Mesothelial cell of epicardium (in vitro differentiated cells): ENCODE measurements at regions not wholly inside any gene's neighbourhood (a gene's known extent, or its start where the extent isn't known, plus 50 kb on each side); places are given as distances from the start of the nearest gene placed in this dataset.

Experiments
- DNase-seq, 2 experiments: peaks; one replicate each; pipeline ENCODE4 v3.0.0; 2021; ENCODE audit warnings: low spot score in 2 of 2; ENCODE audit not compliant: unreplicated experiment in 2 of 2
- H3K27ac Mint-ChIP-seq: 2 replicates; pipeline ENCODE4 v1.8.0; 2021; ENCODE audit warnings: mixed read lengths
- H3K27me3 Mint-ChIP-seq: 2 replicates; pipeline ENCODE4 v1.8.0; 2021; ENCODE audit warnings: low read depth, mixed read lengths
- H3K36me3 Mint-ChIP-seq: 2 replicates; pipeline ENCODE4 v1.8.0; 2021; ENCODE audit warnings: mixed read lengths
- H3K4me1 Mint-ChIP-seq: 2 replicates; pipeline ENCODE4 v1.8.0; 2021; ENCODE audit warnings: mixed read lengths
- H3K4me3 Mint-ChIP-seq: 2 replicates; pipeline ENCODE4 v1.8.0; 2021; ENCODE audit warnings: mild to moderate bottlenecking, moderate library complexity, mixed read lengths
- H3K9me3 Mint-ChIP-seq: 2 replicates; pipeline ENCODE4 v1.8.0; 2021; ENCODE audit warnings: mixed read lengths
- CTCF ChIP-seq: fragments of 200-600 bp; sonication (generic); IDR thresholded peaks from one replicate; pipeline ENCODE4 v1.5.0; 2021; ENCODE audit warnings: antibody characterized with exemption; ENCODE audit not compliant: unreplicated experiment

GRCh38 chr2:52336951-52337350 lies 1305.0 kb upstream of the NRXN1 start:
- TF ChIP-seq CTCF, result no peak
- Mint-ChIP-seq H3K4me1 (peaks cover 12% of the 10 kb centered on the region), H3K27ac (no peak overlapping the region)

GRCh38 chr2:52335727-52336126 lies 1303.8 kb upstream of the NRXN1 start:
- Mint-ChIP-seq H3K4me3 (no peak overlapping the region), H3K9me3 (no peaks in the 10 kb centered on the region), H3K4me1 (peaks cover 12% of the 10 kb centered on the region), H3K36me3 (no peaks in the 10 kb centered on the region), H3K27ac (no peak overlapping the region), H3K27me3 (no peaks in the 10 kb centered on the region)
- no peak for DNase-seq
- TF ChIP-seq CTCF, result no peak

More at GRCh38 chr2:52336951-52337350, 1305.0 kb upstream of the NRXN1 start:
- Mint-ChIP-seq H3K4me3 (no peak overlapping the region), H3K9me3 (no peaks in the 10 kb centered on the region), H3K36me3 (no peaks in the 10 kb centered on the region), H3K27me3 (no peaks in the 10 kb centered on the region)
- DNase-seq, result no peak

DNA sequence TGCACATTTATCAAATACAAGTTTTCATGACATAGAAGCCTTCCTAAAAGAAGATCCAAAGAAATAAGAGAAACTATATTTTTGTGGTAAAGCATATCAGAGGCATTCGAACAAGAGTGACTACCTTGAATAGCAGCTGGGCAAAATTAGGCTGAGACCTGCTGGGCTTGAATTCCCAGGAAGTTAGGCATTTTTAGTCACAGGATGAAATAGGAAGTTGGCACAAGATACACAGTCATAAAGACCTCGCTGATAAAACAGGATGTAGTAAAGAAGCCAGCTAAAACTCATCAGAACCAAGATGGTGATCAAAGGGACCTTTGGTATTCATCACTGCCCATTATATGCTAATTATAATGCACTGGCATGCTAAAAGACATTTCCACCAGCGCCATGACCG lies 1302.3 kb upstream of the NRXN1 start:
- DNase-seq, result no peak
- Mint-ChIP-seq H3K27ac (no peak overlapping the region), H3K36me3 (no peaks in the 10 kb centered on the region), H3K9me3 (peaks cover 10% of the 10 kb centered on the region), H3K4me1 (peaks cover 8% of the 10 kb centered on the region), H3K27me3 (no peaks in the 10 kb centered on the region), H3K4me3 (no peak overlapping the region)
- TF ChIP-seq CTCF, result no peak

DNA sequence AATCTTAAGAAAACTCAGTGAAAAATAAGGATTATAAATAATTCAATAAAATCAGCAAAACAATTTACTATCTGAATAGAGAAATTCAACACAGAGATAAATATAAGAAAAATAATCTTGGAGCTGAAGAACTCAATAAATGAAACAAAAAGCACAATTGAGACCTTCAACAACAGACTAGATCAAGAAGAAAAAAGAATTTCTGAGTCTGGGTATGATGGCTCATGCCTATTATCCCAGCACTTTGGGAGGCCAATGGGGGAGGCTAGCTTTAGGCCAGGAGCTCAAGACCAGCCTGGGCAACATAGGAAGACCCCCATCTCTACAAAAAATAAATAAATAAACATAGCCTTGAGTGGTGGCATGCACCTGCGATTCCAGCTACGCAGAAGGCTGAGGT lies 1295.7 kb upstream of the NRXN1 start:
- peaks cover 22% of the 10 kb centered on the region for H3K9me3 Mint-ChIP-seq
- H3K27me3 Mint-ChIP-seq, result no peaks in the 10 kb centered on the region
- peaks cover 3% of the 10 kb centered on the region for H3K36me3 Mint-ChIP-seq
- no peaks in the 10 kb centered on the region for H3K4me1 Mint-ChIP-seq
- H3K27ac Mint-ChIP-seq, result no peak overlapping the region
- no peak for DNase-seq
- no peak for TF ChIP-seq CTCF
- H3K4me3 Mint-ChIP-seq, result no peak overlapping the region

DNA sequence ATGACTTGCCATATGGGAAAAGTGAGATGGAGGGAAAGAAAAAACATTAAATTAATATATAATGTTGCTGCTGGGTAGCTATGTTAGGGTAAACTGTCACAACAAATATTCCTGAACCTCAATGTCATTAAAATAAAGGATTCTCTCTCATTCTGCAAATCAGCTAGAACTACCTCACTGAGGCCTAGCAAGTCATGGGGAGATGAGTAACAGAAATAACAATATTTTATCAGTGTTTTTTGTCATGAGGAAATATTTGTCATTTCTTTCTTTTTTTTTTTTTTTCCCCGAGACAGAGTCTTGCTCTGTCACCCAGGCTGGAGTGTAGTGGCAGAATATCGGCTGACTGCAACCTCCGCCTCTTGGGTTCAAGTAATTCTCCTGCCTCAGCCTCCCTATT lies 1282.3 kb upstream of the NRXN1 start:
- Mint-ChIP-seq H3K4me3 (no peak overlapping the region), H3K27ac (no peak overlapping the region), H3K27me3 (no peaks in the 10 kb centered on the region), H3K9me3 (no peaks in the 10 kb centered on the region), H3K36me3 (no peaks in the 10 kb centered on the region), H3K4me1 (peaks cover 8% of the 10 kb centered on the region)
- no peak for DNase-seq
- TF ChIP-seq CTCF, result no peak

- Mint-ChIP-seq H3K4me1 (peaks cover 8% of the 10 kb centered on the region), H3K4me3 (no peak overlapping the region), H3K27me3 (no peaks in the 10 kb centered on the region), H3K36me3 (no peaks in the 10 kb centered on the region), H3K9me3 (no peaks in the 10 kb centered on the region), H3K27ac (no peak overlapping the region)
- no peak for DNase-seq
- TF ChIP-seq CTCF, result no peak
Observed at GRCh38 chr2:52312486-52312885, 1280.6 kb upstream of the NRXN1 start.
